Loucy (cell line): ENCODE measurements at regions not wholly inside any gene's neighbourhood (a gene's known extent, or its start where the extent isn't known, plus 50 kb on each side); places are given as distances from the start of the nearest gene placed in this dataset.

Experiments used
- H2AFZ ChIP-seq: fragments of 200-600 bp; sonication (generic); 2 replicates; pipeline ENCODE4 v1.6.0; 2016; ENCODE audit warnings: antibody characterized with exemption, mild to moderate bottlenecking, low read length, moderate library complexity
- H3F3A ChIP-seq: fragments of 200-600 bp; 2 replicates; pipeline ENCODE4 v1.6.0; 2016; ENCODE audit warnings: antibody characterized with exemption, low read depth, mild to moderate bottlenecking
- H3K27me3 ChIP-seq: fragments of 200-600 bp; sonication (generic); 2 replicates; pipeline ENCODE4 v1.6.1; 2014; ENCODE audit warnings: low read length, mild to moderate bottlenecking; ENCODE audit not compliant: insufficient read depth, poor library complexity, severe bottlenecking
- H3K36me3 ChIP-seq: fragments of 200-600 bp; sonication (generic); 2 replicates; pipeline ENCODE4 v1.6.1; 2016; ENCODE audit warnings: low read length; ENCODE audit not compliant: insufficient read depth
- H3K4me1 ChIP-seq: fragments of 200-600 bp; sonication (generic); 2 replicates; pipeline ENCODE4 v1.5.1; 2014; ENCODE audit warnings: low read length, mild to moderate bottlenecking; ENCODE audit not compliant: insufficient read depth, poor library complexity, severe bottlenecking
- H3K4me2 ChIP-seq: fragments of 200-600 bp; sonication (generic); 2 replicates; pipeline ENCODE4 v1.6.0; 2014; ENCODE audit warnings: antibody characterized with exemption, low read length, low read depth, mild to moderate bottlenecking; ENCODE audit not compliant: poor library complexity, severe bottlenecking
- H3K4me3 ChIP-seq: fragments of 200-600 bp; sonication (generic); 2 replicates; pipeline ENCODE4 v1.5.1; 2014; ENCODE audit warnings: low read length, mild to moderate bottlenecking, mixed read lengths; ENCODE audit not compliant: poor library complexity, severe bottlenecking
- H3K79me2 ChIP-seq: fragments of 200-600 bp; sonication (generic); 2 replicates; pipeline ENCODE4 v1.6.1; 2014; ENCODE audit warnings: low read length; ENCODE audit not compliant: insufficient read depth
- H3K9ac ChIP-seq: fragments of 200-600 bp; sonication (generic); 2 replicates; pipeline ENCODE4 v1.6.0; 2014; ENCODE audit warnings: mild to moderate bottlenecking, low read depth, low read length, moderate library complexity; ENCODE audit not compliant: poor library complexity, severe bottlenecking
- H3K9me2 ChIP-seq: fragments of 200-600 bp; sonication (generic); replicated peaks from 2 replicates; pipeline ENCODE4 v1.6.1; 2016; ENCODE audit warnings: low read depth, low read length, mixed read lengths
- H3K9me3 ChIP-seq: fragments of 200-600 bp; sonication (generic); 2 replicates; pipeline ENCODE4 v1.6.1; 2014; ENCODE audit warnings: mild to moderate bottlenecking, antibody characterized with exemption, low read length, low read depth; ENCODE audit not compliant: insufficient read depth
- H4K20me1 ChIP-seq: fragments of 200-600 bp; sonication (generic); 2 replicates; pipeline ENCODE4 v1.6.0; 2014; ENCODE audit warnings: antibody characterized with exemption, low read length, mild to moderate bottlenecking; ENCODE audit not compliant: insufficient read depth, poor library complexity, severe bottlenecking
- EZH2phosphoT487 ChIP-seq: fragments of 200-600 bp; IDR thresholded peaks from 2 replicates; pipeline ENCODE4 v1.6.1; 2018; ENCODE audit warnings: antibody characterized with exemption, mild to moderate bottlenecking, moderate library complexity, borderline replicate concordance
- TF ChIP-seq, protein P1 (sequence below): fragments of 200-600 bp; sonication (generic); conservative IDR thresholded peaks from 2 replicates; pipeline ENCODE4 v1.5.1; 2014; ENCODE audit warnings: mild to moderate bottlenecking, antibody characterized with exemption, low read length

DNA sequence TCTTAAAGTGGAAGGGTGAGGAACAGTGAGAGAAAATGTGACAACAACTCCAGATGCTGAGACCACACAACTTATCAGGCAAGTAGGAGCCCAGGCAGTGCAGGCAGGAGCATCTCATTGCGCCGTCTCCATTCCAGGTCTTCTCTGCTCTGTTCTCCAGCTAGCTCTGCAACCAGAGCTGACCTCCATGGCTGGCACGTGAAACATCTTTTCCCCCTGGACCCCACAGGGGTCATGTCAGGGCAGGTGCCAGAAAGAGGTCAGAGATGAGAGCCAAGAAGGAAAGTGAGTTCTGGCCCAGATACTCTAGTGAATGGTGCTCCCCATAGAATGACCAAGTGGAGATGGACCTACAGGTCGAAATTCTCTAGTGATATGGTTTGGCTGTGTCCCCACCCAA is 281.4 kb downstream of the SMOC2 start:
- H3K36me3 ChIP-seq = no peaks in the 10 kb centered on the region
- H3K4me1 ChIP-seq = no peaks in the 10 kb centered on the region
- H3K9me2 ChIP-seq = no peaks in the 10 kb centered on the region
- TF ChIP-seq, protein P1, sequence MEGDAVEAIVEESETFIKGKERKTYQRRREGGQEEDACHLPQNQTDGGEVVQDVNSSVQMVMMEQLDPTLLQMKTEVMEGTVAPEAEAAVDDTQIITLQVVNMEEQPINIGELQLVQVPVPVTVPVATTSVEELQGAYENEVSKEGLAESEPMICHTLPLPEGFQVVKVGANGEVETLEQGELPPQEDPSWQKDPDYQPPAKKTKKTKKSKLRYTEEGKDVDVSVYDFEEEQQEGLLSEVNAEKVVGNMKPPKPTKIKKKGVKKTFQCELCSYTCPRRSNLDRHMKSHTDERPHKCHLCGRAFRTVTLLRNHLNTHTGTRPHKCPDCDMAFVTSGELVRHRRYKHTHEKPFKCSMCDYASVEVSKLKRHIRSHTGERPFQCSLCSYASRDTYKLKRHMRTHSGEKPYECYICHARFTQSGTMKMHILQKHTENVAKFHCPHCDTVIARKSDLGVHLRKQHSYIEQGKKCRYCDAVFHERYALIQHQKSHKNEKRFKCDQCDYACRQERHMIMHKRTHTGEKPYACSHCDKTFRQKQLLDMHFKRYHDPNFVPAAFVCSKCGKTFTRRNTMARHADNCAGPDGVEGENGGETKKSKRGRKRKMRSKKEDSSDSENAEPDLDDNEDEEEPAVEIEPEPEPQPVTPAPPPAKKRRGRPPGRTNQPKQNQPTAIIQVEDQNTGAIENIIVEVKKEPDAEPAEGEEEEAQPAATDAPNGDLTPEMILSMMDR = no peak
- TF ChIP-seq EZH2phosphoT487 = no peak
- no peaks in the 10 kb centered on the region for H3F3A ChIP-seq
- H4K20me1 ChIP-seq = no peaks in the 10 kb centered on the region
- H2AFZ ChIP-seq = no peak overlapping the region
- H3K9me3 ChIP-seq = peaks cover 9% of the 10 kb centered on the region; the same call in 1 of the 2 replicates
- H3K27me3 ChIP-seq = no peaks in the 10 kb centered on the region
- H3K9ac ChIP-seq = no peak overlapping the region
- H3K79me2 ChIP-seq = no peaks in the 10 kb centered on the region
- H3K4me3 ChIP-seq = no peak overlapping the region
- H3K4me2 ChIP-seq = no peak overlapping the region

- H3K4me2 ChIP-seq = no peak overlapping the region
- TF ChIP-seq, protein P1 = no peak
- no peak for TF ChIP-seq EZH2phosphoT487
- no peaks in the 10 kb centered on the region for H3K4me1 ChIP-seq
- no peaks in the 10 kb centered on the region for H3K9me2 ChIP-seq
- peaks cover 6% of the 10 kb centered on the region; the same call in 1 of the 2 replicates for H3K9me3 ChIP-seq
- no peak overlapping the region for H3K9ac ChIP-seq
- no peak overlapping the region for H3K4me3 ChIP-seq
- H3F3A ChIP-seq = no peaks in the 10 kb centered on the region
- H3K36me3 ChIP-seq = no peaks in the 10 kb centered on the region
- H4K20me1 ChIP-seq = no peaks in the 10 kb centered on the region
- no peak overlapping the region for H2AFZ ChIP-seq
- no peaks in the 10 kb centered on the region for H3K27me3 ChIP-seq
- H3K79me2 ChIP-seq = no peaks in the 10 kb centered on the region
Observed at GRCh38 chr6:168721571-168721970, 280.6 kb downstream of the SMOC2 start.

GRCh38 chr6:168719901-168720300 is 278.9 kb downstream of the SMOC2 start:
- Histone ChIP-seq H3F3A (no peaks in the 10 kb centered on the region), H3K9me2 (no peaks in the 10 kb centered on the region), H3K4me3 (no peak overlapping the region), H4K20me1 (no peaks in the 10 kb centered on the region), H3K4me1 (no peaks in the 10 kb centered on the region), H3K36me3 (no peaks in the 10 kb centered on the region), H3K4me2 (no peak overlapping the region), H3K79me2 (no peaks in the 10 kb centered on the region), H2AFZ (no peak overlapping the region), H3K9ac (no peak overlapping the region), H3K9me3 (peaks cover 4% of the 10 kb centered on the region; the same call in 1 of the 2 replicates), H3K27me3 (no peaks in the 10 kb centered on the region)
- TF ChIP-seq EZH2phosphoT487 = no peak

DNA sequence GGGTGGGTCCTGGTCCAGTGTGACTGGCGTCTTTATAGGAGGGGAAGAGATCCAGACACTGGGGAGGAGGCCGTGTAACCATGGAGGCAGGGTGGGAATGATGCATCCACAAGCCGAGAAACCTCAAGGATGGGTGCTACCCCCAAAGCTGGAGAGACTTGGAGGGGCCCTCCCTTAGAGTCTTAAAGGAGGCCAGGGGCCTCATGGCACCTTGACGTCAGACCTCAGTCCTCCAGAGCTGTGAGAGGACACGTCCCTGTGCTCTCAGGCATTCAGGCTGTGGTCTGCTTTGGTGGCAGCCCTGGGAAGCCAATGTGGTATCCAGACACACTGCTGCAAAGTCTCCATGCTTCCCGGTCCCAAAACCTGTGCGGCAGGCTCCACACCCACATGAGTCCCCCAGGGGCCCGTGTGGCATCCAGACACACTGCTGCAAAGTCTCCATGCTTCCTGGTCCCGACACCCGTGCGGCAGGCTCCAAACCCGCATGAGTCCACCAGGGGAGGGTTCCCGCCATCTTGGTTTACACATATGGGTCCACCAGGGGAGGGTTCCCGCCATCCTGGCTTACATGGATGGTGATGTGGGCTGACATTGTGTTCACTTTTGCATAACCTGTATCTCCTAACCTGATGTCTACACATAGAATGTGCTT is 278.0 kb downstream of the SMOC2 start:
- H3K4me1 ChIP-seq = no peaks in the 10 kb centered on the region
- no peaks in the 10 kb centered on the region for H3F3A ChIP-seq
- no peaks in the 10 kb centered on the region for H3K27me3 ChIP-seq
- no peak overlapping the region for H2AFZ ChIP-seq
- H3K4me2 ChIP-seq = no peak overlapping the region
- no peaks in the 10 kb centered on the region for H3K36me3 ChIP-seq
- H3K79me2 ChIP-seq = no peaks in the 10 kb centered on the region
- H4K20me1 ChIP-seq = no peaks in the 10 kb centered on the region
- no peaks in the 10 kb centered on the region for H3K9me2 ChIP-seq
- no peak overlapping the region for H3K4me3 ChIP-seq
- TF ChIP-seq EZH2phosphoT487 = no peak
- TF ChIP-seq, protein P1 = no peak
- no peak overlapping the region for H3K9ac ChIP-seq
- peaks cover 4% of the 10 kb centered on the region; the same call in 1 of the 2 replicates for H3K9me3 ChIP-seq
